ENCODE measurements at regions not wholly inside any gene's neighbourhood (a gene's known extent, or its start where the extent isn't known, plus 50 kb on each side); places are given as distances from the start of the nearest gene placed in this dataset.

DNA sequence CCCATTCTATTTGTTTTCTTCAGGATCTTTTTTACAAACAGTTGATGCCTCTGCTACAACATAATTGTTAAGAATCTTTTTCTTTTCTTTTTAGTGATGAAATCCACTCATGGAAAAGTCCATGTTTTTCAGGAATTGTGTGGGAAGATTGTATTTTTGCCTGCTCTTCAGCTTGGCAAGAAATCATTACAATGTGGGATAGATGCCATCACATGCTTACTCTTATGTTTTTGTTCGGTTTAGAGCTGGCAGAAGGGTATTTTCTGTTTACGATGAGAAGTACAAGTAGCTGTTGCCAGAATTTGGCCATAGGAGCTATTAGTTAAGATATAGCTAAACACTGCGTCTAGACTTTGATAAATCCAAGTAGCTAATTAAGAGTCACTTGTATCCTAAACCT, 2585.3 kb downstream of the ARAP2 start:
- Histone ChIP-seq H3K4me3 (ENCODE audit: extremely low read depth in 1 of 4, insufficient read depth in 2 of 4, low read depth in 3 of 4, low read length in 4 of 4) (no peak overlapping the region), H3K23ac (ENCODE audit: insufficient read length) (no peak overlapping the region), H3K27ac (ENCODE audit: low read depth, low read length) (no peak overlapping the region), H3K79me1 (ENCODE audit: low read depth, low read length) (no peaks in the 10 kb centered on the region), H3K14ac (ENCODE audit: insufficient read length) (no peak overlapping the region), H3K23me2 (ENCODE audit: low read depth, low read length) (no peaks in the 10 kb centered on the region), H3K9ac (replicated peaks in 1 of 4; ENCODE audit: extremely low read depth in 1 of 4, low read depth in 3 of 4, low read length in 3 of 4) (no peak overlapping the region), H4K20me1 (replicated peaks in 1 of 2; ENCODE audit: control insufficient read depth in 1 of 2, insufficient read depth in 2 of 2, low read length in 2 of 2) (no peaks in the 10 kb centered on the region), H2AK5ac (ENCODE audit: low read depth, low read length) (no peak overlapping the region), H2BK20ac (ENCODE audit: low read length) (no peak overlapping the region), H3K36me3 (ENCODE audit: control insufficient read depth in 2 of 4, insufficient read depth in 4 of 4, low read length in 3 of 4) (no peaks in the 10 kb centered on the region), H2BK12ac (ENCODE audit: low read depth, low read length) (no peak overlapping the region), H3K4me1 (replicated peaks in 1 of 4; ENCODE audit: control insufficient read depth in 3 of 4, insufficient read depth in 4 of 4, low read length in 3 of 4) (no peaks in the 10 kb centered on the region), H3K4me2 (ENCODE audit: insufficient read depth in 1 of 2, low read depth in 2 of 2, low read length in 2 of 2) (no peak overlapping the region), H3K79me2 (ENCODE audit: control insufficient read depth in 1 of 2, insufficient read depth in 2 of 2, low read length in 2 of 2) (no peaks in the 10 kb centered on the region), H4K5ac (ENCODE audit: insufficient read length, low read depth, low read length) (no peak overlapping the region), H4K8ac (ENCODE audit: extremely low read depth, insufficient read depth, low read length) (no peak overlapping the region), H3K9me3 (ENCODE audit: insufficient read depth in 2 of 2, low read depth in 1 of 2, low read length in 1 of 2) (peaks cover 0 to 6% of the 10 kb centered on the region in 2 experiments; a peak in 2 of 4 replicates), H4K91ac (replicated peaks; ENCODE audit: insufficient read length, low read length) (no peak overlapping the region), H3K27me3 (replicated peaks in 1 of 4; ENCODE audit: control insufficient read depth in 3 of 4, extremely low read depth in 1 of 4, insufficient read depth in 3 of 4, low read length in 3 of 4) (no peaks in the 10 kb centered on the region), H3K18ac (ENCODE audit: extremely low read depth, low read length) (no peak overlapping the region), H2BK15ac (ENCODE audit: low read length) (no peak overlapping the region), H3K4ac (replicated peaks; ENCODE audit: insufficient read length, low read depth, low read length) (no peak overlapping the region), H3K56ac (replicated peaks; ENCODE audit: insufficient read length, low read depth, low read length) (no peak overlapping the region), H2BK120ac (replicated peaks; ENCODE audit: low read depth, low read length) (no peak overlapping the region), H2BK5ac (ENCODE audit: low read depth, low read length) (no peak overlapping the region), H2AFZ (ENCODE audit: low read length) (no peak overlapping the region)
- ChIA-PET POLR2A (ENCODE audit: partially characterized antibody) (no interaction called here), CTCF (ENCODE audit: partially characterized antibody) (interaction anchor here (1.2 kb wide), 1 partner anchor 9 kb away, joined by 5 read pairs; no protein-coding TSS in a partner anchor)
- WGBS, 2 experiments (ENCODE audit: extremely low coverage in 1 of 2, insufficient coverage in 1 of 2, insufficient read length in 1 of 2, insufficient replicate concordance in 2 of 2, low coverage in 1 of 2, low lambda C conversion rate in 2 of 2, missing lambda C conversion rate in 1 of 2): 97% methylated on average over 3 of the region's 3 CpGs; no CpG with 5 or more reads in 1 of the 2 experiments
- DNase-seq (ENCODE audit: low read depth in 1 of 2, low spot score in 2 of 2) (no peak), FAIRE-seq (no peak)
- TF ChIP-seq TAF7 (optimal IDR thresholded peaks at IDR 0.05; ENCODE audit: borderline replicate concordance, low read depth, low read length): no peak
